ENCODE measurements at regions not wholly inside any gene's neighbourhood (a gene's known extent, or its start where the extent isn't known, plus 50 kb on each side); places are given as distances from the start of the nearest gene placed in this dataset.

- TF ChIP-seq, protein P1, sequence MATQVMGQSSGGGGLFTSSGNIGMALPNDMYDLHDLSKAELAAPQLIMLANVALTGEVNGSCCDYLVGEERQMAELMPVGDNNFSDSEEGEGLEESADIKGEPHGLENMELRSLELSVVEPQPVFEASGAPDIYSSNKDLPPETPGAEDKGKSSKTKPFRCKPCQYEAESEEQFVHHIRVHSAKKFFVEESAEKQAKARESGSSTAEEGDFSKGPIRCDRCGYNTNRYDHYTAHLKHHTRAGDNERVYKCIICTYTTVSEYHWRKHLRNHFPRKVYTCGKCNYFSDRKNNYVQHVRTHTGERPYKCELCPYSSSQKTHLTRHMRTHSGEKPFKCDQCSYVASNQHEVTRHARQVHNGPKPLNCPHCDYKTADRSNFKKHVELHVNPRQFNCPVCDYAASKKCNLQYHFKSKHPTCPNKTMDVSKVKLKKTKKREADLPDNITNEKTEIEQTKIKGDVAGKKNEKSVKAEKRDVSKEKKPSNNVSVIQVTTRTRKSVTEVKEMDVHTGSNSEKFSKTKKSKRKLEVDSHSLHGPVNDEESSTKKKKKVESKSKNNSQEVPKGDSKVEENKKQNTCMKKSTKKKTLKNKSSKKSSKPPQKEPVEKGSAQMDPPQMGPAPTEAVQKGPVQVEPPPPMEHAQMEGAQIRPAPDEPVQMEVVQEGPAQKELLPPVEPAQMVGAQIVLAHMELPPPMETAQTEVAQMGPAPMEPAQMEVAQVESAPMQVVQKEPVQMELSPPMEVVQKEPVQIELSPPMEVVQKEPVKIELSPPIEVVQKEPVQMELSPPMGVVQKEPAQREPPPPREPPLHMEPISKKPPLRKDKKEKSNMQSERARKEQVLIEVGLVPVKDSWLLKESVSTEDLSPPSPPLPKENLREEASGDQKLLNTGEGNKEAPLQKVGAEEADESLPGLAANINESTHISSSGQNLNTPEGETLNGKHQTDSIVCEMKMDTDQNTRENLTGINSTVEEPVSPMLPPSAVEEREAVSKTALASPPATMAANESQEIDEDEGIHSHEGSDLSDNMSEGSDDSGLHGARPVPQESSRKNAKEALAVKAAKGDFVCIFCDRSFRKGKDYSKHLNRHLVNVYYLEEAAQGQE (IDR thresholded peaks at IDR 0.05; ENCODE audit: borderline replicate concordance) = no peak
- TF ChIP-seq CTCF (IDR thresholded peaks at IDR 0.05; ENCODE audit: poor library complexity, severe bottlenecking) = no peak
Measured at GRCh38 chr12:124123296-124124000, 150.4 kb downstream of the ZNF664 start.

Data from neural cell (in vitro differentiated cells).